ENCODE measurements at regions not wholly inside any gene's neighbourhood (a gene's known extent, or its start where the extent isn't known, plus 50 kb on each side); places are given as distances from the start of the nearest gene placed in this dataset.

- TF ChIP-seq REST (IDR thresholded peaks at IDR 0.05; ENCODE audit: low read depth, low read length): no peak
These were observed 66.4 kb downstream of the MAF start (continued) for GRCh38 chr16:79534143-79534542.

- Histone ChIP-seq H3K9me2 (no peaks in the 10 kb centered on the region), H3K36me3 (replicated peaks in 1 of 2; ENCODE audit: control insufficient read depth in 1 of 2, insufficient read depth in 2 of 2, low read length in 1 of 2) (no peaks in the 10 kb centered on the region), H3K9ac (no peak overlapping the region), H3K9me3 (no peaks in the 10 kb centered on the region), H3F3A (replicated peaks; ENCODE audit: insufficient read depth) (no peaks in the 10 kb centered on the region), H2AFZ (ENCODE audit: low read depth) (no peak overlapping the region), H3K4me2 (no peak overlapping the region), H3K4me3 (ENCODE audit: low read depth in 2 of 2, low read length in 1 of 2) (no peak overlapping the region), H3K79me2 (ENCODE audit: insufficient read depth) (no peaks in the 10 kb centered on the region), H3K27me3 (ENCODE audit: insufficient read depth) (no peaks in the 10 kb centered on the region), H4K20me1 (ENCODE audit: insufficient read depth) (no peaks in the 10 kb centered on the region), H3K4me1 (ENCODE audit: control insufficient read depth in 1 of 2, insufficient read depth in 2 of 2, low read depth in 1 of 2, low read length in 1 of 2) (no peaks in the 10 kb centered on the region; a peak in 1 of 4 replicates), H3K27ac (ENCODE audit: low read depth in 2 of 2, low read length in 1 of 2) (no peak overlapping the region)
- ChIA-PET CTCF (no interaction called here), POLR2A (no interaction called here)
- TF ChIP-seq REST (IDR thresholded peaks at IDR 0.05; ENCODE audit: low read depth, low read length): no peak
- no peak for TF ChIP-seq SIN3A (IDR thresholded peaks at IDR 0.05; ENCODE audit: borderline replicate concordance, low read depth, low read length)
- TF ChIP-seq TAF1 (IDR thresholded peaks at IDR 0.05; ENCODE audit: borderline replicate concordance, low read depth, low read length): no peak
- no peak for TF ChIP-seq YY1 (IDR thresholded peaks at IDR 0.05; ENCODE audit: low read depth)
- no peak for TF ChIP-seq JUND (IDR thresholded peaks at IDR 0.05)
- TF ChIP-seq FOXM1 (IDR thresholded peaks at IDR 0.05; ENCODE audit: low read depth): no peak
- TF ChIP-seq EP300 (IDR thresholded peaks at IDR 0.05; ENCODE audit: borderline replicate concordance in 1 of 2, low read depth in 1 of 2, low read length in 1 of 2): no peak
- no peak for TF ChIP-seq TCF12 (IDR thresholded peaks at IDR 0.05)
- TF ChIP-seq POLR2AphosphoS5 (IDR thresholded peaks at IDR 0.05; ENCODE audit: low read depth, low read length): no peak
- TF ChIP-seq MEF2A (IDR thresholded peaks at IDR 0.05; ENCODE audit: borderline replicate concordance, low read depth): no peak
- no peak for TF ChIP-seq MXI1 (IDR thresholded peaks at IDR 0.05; ENCODE audit: low read depth, low read length)
- WGBS (ENCODE audit: low lambda C conversion rate): 26% methylated on average over 3 of the region's 3 CpGs
- DNase-seq: no peak
These were observed 67.2 kb downstream of the MAF start for GRCh38 chr16:79533292-79533691.

All from SK-N-SH (cell line).